ENCODE measurements at regions not wholly inside any gene's neighbourhood (a gene's known extent, or its start where the extent isn't known, plus 50 kb on each side); places are given as distances from the start of the nearest gene placed in this dataset.

DNA sequence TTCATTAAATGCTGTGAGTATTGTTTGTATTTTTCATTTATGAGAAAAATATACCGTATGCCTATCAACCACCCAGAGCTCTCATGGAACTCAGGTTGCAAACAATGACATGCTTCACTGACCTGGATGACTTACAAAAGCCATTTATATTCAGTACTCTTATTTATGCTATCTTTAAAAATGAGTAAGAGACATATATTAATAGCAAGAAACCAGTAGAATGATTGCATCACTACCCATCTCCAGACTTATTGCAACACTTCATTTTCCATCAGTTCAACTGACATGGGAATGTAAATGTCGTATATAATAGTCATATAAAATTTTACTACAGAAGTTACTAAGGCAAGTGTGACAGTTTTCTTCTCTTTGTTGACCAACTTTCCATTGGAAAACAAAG, 69.1 kb downstream of the OTP start:
- DNase-seq (ENCODE audit: low spot score), result no peak

GRCh38 chr5:77568555-77568954, 70.0 kb downstream of the OTP start:
- DNase-seq (ENCODE audit: low spot score), result no peak

GRCh38 chr5:77568082-77568481, 70.4 kb downstream of the OTP start:
- DNase-seq (ENCODE audit: low spot score), result no peak

DNA sequence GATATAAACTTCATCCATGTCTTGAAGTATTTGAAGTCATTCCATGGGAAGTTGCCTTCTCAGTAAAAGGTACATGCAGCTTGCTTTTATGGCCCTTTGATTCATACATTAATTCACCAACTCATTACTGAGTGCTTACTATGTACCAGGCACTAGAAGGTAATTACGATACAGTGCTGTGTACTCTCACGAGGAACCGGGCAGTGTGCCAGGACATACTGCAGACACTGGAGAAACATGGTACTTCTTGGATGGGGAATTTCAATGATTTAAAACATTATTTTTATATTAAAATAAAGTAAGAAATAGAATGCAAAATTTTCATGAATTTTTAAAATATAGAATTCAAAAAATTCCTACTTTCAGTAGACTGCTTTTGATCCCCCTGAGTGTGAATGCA, 71.4 kb upstream of the WDR41 start:
- no peak for DNase-seq (ENCODE audit: low spot score)

- no peak for DNase-seq (ENCODE audit: low spot score)
Observed at GRCh38 chr5:77561965-77562364, 69.8 kb upstream of the WDR41 start.

GRCh38 chr5:77560677-77561263, 68.7 kb upstream of the WDR41 start:
- DNase-seq (ENCODE audit: low spot score), result peak; percentile 37

DNA sequence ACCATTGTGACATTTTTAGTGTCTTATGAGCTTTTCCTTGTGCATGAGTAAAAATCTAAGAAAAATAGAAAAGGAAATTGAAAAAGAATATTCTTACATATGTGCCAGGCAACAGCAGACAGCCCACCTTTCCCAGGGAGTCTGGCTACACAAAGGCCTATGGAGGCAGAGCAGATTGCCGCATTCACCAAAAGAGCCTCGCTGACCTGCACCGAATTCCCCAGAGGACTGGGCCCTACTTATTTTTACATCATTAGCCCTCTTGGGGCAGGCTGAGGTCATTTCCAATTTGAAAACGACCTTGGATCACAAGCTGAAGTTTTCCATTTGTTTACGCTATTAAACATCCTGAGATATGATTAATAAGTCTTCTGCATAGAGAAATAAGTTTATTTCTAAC, 66.2 kb upstream of the WDR41 start:
- DNase-seq (ENCODE audit: low spot score), result no peak

DNA sequence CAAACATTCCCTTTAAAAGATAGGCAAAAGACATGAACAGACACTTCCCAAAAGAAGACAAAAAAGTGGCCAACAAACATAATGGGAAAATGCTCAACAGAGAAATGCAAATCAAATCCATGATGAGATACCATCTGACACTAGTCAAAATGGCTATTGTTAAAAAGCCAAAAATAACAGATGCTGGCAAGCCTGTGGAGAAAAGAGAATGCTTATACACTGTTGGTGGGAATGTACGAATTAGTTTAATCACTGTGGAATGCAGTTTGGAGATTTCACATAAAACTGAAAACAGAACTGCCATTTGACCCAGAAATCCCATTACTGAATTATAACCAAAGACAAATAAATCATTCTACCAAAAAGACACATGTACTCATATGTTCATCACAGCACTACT, 58.3 kb upstream of the WDR41 start:
- no peak for DNase-seq (ENCODE audit: low spot score)

DNA sequence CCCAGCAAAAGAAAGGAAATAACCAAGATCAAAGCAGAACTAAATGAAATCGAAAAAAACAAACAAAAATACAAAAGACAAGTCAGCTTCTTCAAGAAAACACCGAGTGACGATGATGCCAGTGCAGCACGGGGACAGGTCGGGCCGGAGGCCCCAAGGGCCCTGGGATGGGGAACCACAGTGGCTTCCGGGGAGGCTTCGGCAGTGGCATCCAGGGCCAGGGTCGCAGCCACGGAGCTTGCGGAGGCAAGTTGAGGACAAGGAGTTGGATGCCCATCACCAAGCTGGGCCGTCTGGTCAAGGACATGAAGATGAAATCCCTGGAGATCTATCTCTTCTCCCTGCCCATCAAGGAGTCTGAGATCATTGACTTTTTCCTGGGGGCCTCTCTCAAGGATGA, 53.2 kb upstream of the WDR41 start:
- no peak for DNase-seq (ENCODE audit: low spot score)

Measured in AG20443 (cell line).